Activated CD4-positive, alpha-beta T cell treated with anti-CD3 and anti-CD28 coated beads for 36 hours (primary cell): ENCODE measurements at regions not wholly inside any gene's neighbourhood (a gene's known extent, or its start where the extent isn't known, plus 50 kb on each side); places are given as distances from the start of the nearest gene placed in this dataset.

Source experiments
- ATAC-seq: fragments of 200-7000 bp; cut with Tn5 transposase; one replicate; pipeline ENCODE4 v1.10.0; 2021; ENCODE audit warnings: mild to moderate bottlenecking, moderate library complexity
- CTCF ChIA-PET: fragments of 350-600 bp; sonication (Branson Sonifier 250); formaldehyde crosslinking; loops from one replicate; lab custom pipeline; 2021; ENCODE audit warnings: antibody characterized with exemption; lab: Charles Lee
- POLR2A ChIA-PET: fragments of 350-600 bp; sonication (Branson Sonifier 250); formaldehyde crosslinking; loops from one replicate; lab custom pipeline; 2021; ENCODE audit warnings: antibody characterized with exemption, inconsistent platforms; lab: Charles Lee
- DNase-seq: peaks from one replicate; pipeline ENCODE4 v3.0.0-alpha.2; 2020
- H3K27ac Mint-ChIP-seq: one replicate; pipeline ENCODE4 v1.8.0; 2021; ENCODE audit warnings: mixed read lengths
- H3K27me3 Mint-ChIP-seq: one replicate; pipeline ENCODE4 v1.8.0; 2021; ENCODE audit warnings: mixed read lengths
- H3K36me3 Mint-ChIP-seq: one replicate; pipeline ENCODE4 v1.8.0; 2021; ENCODE audit warnings: low read depth, mixed read lengths
- H3K4me1 Mint-ChIP-seq: one replicate; pipeline ENCODE4 v1.8.0; 2021; ENCODE audit warnings: mixed read lengths
- H3K4me3 Mint-ChIP-seq: one replicate; pipeline ENCODE4 v1.8.0; 2021; ENCODE audit warnings: mild to moderate bottlenecking, moderate library complexity, mixed read lengths
- H3K9me3 Mint-ChIP-seq: one replicate; pipeline ENCODE4 v1.8.0; 2021; ENCODE audit warnings: low read depth, mixed read lengths
- intact Hi-C, 2 experiments: fragments of 100-400 bp; cut with DNase I in 1 of 2; cut with micrococcal nuclease in 1 of 2; formaldehyde crosslinking; loops; one replicate each; pipeline versions ENCODE4 v1.14.2 to v1.15.1; 2022 to 2024; cut with DNase I, micrococcal nuclease

DNA sequence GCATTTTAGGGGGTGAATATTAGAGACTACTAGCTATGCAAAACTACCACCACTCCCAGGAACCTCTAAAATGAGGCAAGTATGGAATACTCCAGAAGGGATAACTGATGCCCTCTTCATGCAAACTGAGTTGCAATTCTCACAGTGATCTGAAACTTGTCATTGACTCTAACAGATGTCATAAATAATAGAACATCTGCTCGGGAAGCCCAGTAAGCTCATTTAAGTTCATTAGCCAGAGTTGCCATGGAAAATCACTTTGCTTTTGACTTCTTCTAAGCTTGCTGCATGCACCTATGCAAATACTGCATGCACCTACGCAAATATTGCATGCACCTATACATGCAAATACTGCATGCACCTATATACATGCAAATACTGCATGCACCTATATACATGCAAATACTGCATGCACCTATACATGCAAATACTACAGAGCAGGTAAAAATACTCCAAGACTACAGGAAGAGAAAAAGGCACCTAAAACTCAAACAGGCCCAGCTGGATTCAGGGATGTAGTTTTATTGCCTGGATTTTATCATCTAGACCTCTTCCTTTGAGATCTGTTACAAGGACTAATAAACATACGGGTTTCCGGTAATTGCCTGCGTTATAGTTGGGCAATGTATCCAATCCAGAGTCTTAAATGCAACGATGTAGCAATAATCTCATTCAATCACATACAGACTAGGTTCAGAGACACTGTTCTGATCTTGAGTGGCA lies 1061.1 kb upstream of the AUTS2 start:
- no peak overlapping the region for H3K27ac Mint-ChIP-seq
- intact Hi-C loops: no loop called here
- H3K36me3 Mint-ChIP-seq: no peaks in the 10 kb centered on the region
- no peaks in the 10 kb centered on the region for H3K4me1 Mint-ChIP-seq
- peaks cover 20% of the 10 kb centered on the region for H3K9me3 Mint-ChIP-seq
- ChIA-PET POLR2A (interaction anchor here (0.7 kb wide), 1 partner anchor 872 kb away, joined by 3 read pairs; no protein-coding TSS in a partner anchor), CTCF (no interaction called here)
- ATAC-seq (no peak), DNase-seq (no peak)
- H3K27me3 Mint-ChIP-seq: no peaks in the 10 kb centered on the region
- no peak overlapping the region for H3K4me3 Mint-ChIP-seq

DNA sequence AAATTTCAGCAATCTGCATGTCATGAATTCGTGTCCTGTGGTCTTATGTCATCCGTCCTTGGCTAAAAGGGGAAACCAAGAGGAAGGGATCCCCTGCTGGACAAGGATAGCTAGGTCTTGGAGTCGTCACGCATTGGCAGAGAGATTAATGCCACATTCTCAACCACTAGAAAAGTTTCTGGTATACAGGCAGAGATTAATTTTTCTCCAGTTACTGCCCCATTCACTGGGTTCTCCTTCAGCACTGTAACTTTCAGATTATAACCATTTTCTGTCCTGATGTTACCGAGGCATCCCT lies 1060.6 kb upstream of the AUTS2 start:
- Mint-ChIP-seq H3K27me3 (no peaks in the 10 kb centered on the region), H3K27ac (no peak overlapping the region), H3K9me3 (peaks cover 19% of the 10 kb centered on the region), H3K4me3 (no peak overlapping the region), H3K4me1 (no peaks in the 10 kb centered on the region), H3K36me3 (no peaks in the 10 kb centered on the region)
- intact Hi-C loops: no loop called here
- ChIA-PET CTCF (no interaction called here), POLR2A (no interaction called here)
- DNase-seq: no peak
- no peak for ATAC-seq

DNA sequence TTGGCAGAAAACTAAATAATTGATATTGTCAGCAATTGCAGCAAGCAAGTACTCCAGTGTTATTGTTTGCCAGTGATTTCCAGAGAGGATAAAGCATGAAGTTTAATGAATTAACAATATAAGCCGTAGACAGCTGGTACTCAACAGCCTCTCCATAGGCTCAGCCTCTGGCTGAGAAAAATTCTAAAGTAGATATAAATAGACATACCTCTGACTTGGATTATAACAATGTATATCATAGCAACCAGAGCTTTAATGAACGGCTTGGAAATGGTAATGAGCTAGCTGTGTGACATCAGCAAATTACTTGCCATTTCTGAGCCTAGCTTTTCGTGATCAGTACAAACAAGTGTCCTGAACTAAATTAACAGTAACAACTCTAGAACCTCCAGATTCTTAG lies 1055.4 kb upstream of the AUTS2 start:
- H3K9me3 Mint-ChIP-seq: peaks cover 12% of the 10 kb centered on the region
- H3K4me1 Mint-ChIP-seq: no peaks in the 10 kb centered on the region
- H3K27ac Mint-ChIP-seq: no peak overlapping the region
- intact Hi-C loops: no loop called here
- ATAC-seq (no peak), DNase-seq (no peak)
- H3K36me3 Mint-ChIP-seq: no peaks in the 10 kb centered on the region
- CTCF ChIA-PET: interaction anchor here (0.5 kb wide), 1 partner anchor 334 kb away, joined by 3 read pairs; no protein-coding TSS in a partner anchor
- no peak overlapping the region for H3K4me3 Mint-ChIP-seq
- POLR2A ChIA-PET: no interaction called here
- no peaks in the 10 kb centered on the region for H3K27me3 Mint-ChIP-seq

DNA sequence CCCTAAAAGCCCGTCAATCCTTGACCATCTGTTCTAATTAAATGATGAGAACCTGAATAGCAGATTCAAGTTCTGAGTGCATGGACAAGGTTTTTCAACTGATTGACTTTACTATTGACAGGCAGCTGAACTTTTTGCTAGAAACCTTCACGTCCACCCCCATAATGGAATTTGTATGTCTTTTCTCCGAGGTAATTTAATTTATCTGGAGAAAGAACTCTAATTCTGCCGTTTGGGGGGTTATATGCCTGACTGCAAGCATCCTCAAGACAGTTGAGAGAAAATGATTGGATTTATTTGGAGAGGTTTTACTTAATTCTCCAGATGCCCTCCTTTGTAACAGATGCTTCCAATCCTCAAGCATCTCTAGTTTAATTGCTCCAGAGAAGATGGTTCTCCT lies 1053.4 kb upstream of the AUTS2 start:
- Mint-ChIP-seq H3K9me3 (peaks cover 17% of the 10 kb centered on the region), H3K27ac (no peak overlapping the region), H3K36me3 (no peaks in the 10 kb centered on the region), H3K4me3 (no peak overlapping the region), H3K27me3 (no peaks in the 10 kb centered on the region), H3K4me1 (no peaks in the 10 kb centered on the region)
- no peak for DNase-seq
- no peak for ATAC-seq
- intact Hi-C loops: no loop called here
- ChIA-PET CTCF (no interaction called here), POLR2A (no interaction called here)

DNA sequence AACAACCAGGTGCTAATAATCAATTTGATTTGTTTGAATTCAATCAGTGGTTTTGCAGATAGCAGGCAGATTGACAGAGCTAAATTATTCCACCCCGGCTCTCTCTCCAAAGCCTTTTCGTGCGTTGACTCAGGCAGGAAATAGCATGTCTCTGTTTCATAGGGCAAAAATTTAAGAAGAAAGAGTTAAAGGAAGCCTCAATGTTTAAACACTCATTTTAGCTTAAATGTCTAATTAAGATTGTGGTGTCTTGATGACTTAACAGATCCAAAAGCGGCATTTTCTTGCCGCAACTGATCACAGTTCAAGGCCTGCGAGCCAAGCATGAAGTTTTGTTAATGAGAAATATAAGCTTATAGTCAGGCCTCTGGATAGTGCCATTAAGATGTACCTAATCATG lies 1051.1 kb upstream of the AUTS2 start:
- Mint-ChIP-seq H3K27me3 (no peaks in the 10 kb centered on the region), H3K4me1 (no peaks in the 10 kb centered on the region), H3K4me3 (no peak overlapping the region), H3K9me3 (peaks cover 9% of the 10 kb centered on the region), H3K27ac (no peak overlapping the region), H3K36me3 (no peaks in the 10 kb centered on the region)
- DNase-seq (no peak), ATAC-seq (no peak)
- POLR2A ChIA-PET: no interaction called here
- intact Hi-C loops: no loop called here
- CTCF ChIA-PET: no interaction called here

DNA sequence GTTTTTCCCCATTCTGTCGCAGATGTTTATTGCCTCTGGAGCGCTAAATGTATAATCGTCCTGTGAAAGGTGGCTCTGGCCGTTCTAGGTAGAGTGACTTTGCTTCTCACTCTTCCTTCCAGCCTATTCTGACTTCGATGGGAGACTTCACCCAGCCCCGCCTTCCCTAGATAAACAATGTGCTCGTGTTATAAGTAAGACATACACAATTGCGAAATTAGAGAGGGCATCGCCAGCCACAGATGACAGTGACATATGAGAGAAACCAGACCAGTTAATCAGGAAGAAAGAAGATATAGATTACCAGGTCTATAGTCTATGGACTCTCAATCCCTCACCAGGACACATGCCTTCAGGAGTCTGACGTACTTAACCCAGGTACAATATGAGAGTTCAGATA lies 1050.5 kb upstream of the AUTS2 start:
- H3K27ac Mint-ChIP-seq: no peak overlapping the region
- intact Hi-C loops: no loop called here
- ATAC-seq: no peak
- H3K27me3 Mint-ChIP-seq: no peaks in the 10 kb centered on the region
- CTCF ChIA-PET: no interaction called here
- no peaks in the 10 kb centered on the region for H3K4me1 Mint-ChIP-seq
- DNase-seq: no peak
- peaks cover 8% of the 10 kb centered on the region for H3K9me3 Mint-ChIP-seq
- POLR2A ChIA-PET: no interaction called here
- H3K4me3 Mint-ChIP-seq: no peak overlapping the region
- H3K36me3 Mint-ChIP-seq: no peaks in the 10 kb centered on the region

DNA sequence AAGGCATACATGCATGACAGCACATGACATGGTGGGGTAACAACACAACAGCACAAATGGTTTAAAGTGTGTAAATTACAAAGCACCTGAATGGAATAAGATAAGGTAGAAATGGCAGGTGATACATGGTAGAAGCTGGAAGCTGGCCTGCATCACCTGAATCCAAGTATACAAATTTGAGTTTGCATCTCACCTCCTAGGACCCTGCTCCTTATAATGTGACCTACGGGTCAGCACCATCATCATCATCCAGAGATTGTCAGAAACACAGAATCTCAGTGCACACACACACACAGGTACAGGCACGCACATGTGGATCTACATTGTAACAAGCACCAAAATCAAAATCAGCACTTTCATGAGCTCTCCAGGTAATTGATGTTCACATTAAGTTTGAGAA lies 1048.2 kb upstream of the AUTS2 start:
- ChIA-PET CTCF (no interaction called here), POLR2A (no interaction called here)
- ATAC-seq: no peak

DNA sequence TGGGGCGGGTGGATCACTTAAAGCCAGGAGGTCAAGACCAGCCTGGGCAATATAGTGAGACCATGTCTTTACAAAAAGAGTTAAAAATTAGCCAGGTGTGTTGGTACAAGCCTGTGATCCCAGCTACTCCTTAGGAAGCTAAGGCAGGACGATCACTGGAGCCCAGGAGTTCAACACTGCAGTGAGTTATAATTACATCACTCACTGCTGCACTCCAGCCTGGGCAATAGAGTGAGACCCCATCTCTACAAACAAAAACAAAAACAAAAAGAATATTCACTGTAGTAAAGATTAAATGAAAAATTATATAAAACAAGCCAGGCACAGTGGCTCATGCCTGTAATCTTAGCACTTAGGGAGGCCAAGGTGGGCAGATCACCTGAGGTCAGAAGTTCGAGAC lies 1047.6 kb upstream of the AUTS2 start:
- ChIA-PET CTCF (no interaction called here), POLR2A (no interaction called here)
- Mint-ChIP-seq H3K4me3 (no peak overlapping the region), H3K27ac (no peak overlapping the region), H3K9me3 (peaks cover 8% of the 10 kb centered on the region), H3K4me1 (no peaks in the 10 kb centered on the region), H3K36me3 (no peaks in the 10 kb centered on the region), H3K27me3 (no peaks in the 10 kb centered on the region)
- DNase-seq (no peak), ATAC-seq (no peak)
- intact Hi-C loops: no loop called here

More for the DNA sequence above, 1048.2 kb upstream of the AUTS2 start:
- Mint-ChIP-seq H3K4me3 (no peak overlapping the region), H3K27me3 (no peaks in the 10 kb centered on the region), H3K27ac (no peak overlapping the region), H3K9me3 (peaks cover 8% of the 10 kb centered on the region), H3K4me1 (no peaks in the 10 kb centered on the region), H3K36me3 (no peaks in the 10 kb centered on the region)
- no peak for DNase-seq
- intact Hi-C loops: no loop called here

DNA sequence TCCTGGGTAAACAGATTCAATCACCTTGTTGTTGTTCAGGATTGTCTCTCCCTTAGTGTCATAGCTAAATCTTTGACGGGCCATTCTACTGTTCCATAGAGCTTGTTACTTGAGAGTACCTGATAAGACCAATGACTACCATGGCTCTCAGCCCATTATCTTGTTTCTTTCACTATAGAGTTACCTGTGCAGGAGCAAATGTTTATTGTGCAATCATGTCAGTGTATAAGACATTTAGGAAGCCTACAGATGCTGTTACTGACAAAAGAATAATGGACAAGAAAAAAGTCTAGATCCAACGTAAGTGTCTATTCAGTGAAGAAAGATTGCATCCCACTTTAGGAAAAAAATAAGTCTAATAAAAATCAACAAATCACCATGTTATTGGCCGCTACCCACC lies 1041.7 kb upstream of the AUTS2 start:
- DNase-seq (no peak), ATAC-seq (no peak)
- ChIA-PET POLR2A (no interaction called here), CTCF (no interaction called here)
- intact Hi-C loops: no loop called here
- Mint-ChIP-seq H3K4me1 (no peaks in the 10 kb centered on the region), H3K4me3 (no peak overlapping the region), H3K36me3 (no peaks in the 10 kb centered on the region), H3K9me3 (no peaks in the 10 kb centered on the region), H3K27me3 (no peaks in the 10 kb centered on the region), H3K27ac (no peak overlapping the region)

DNA sequence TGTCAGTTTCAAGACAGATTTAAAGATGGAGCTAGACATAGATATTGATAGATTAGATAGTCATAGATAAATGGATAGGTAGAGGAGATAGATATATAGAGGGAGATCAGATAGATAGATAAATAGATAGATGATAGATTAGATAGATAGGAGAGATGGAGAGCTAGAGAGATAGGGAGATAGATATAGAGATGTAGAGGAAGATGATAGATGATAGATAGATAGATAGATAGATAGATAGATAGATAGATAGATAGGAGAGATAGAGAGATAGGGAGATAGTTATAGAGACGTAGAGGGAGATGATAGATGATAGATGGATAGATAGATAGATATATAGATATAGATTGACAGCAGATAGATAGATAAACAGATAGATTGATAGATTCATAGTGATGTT lies 1038.8 kb upstream of the AUTS2 start:
- no peaks in the 10 kb centered on the region for H3K36me3 Mint-ChIP-seq
- ATAC-seq (no peak), DNase-seq (no peak)
- no peak overlapping the region for H3K27ac Mint-ChIP-seq
- ChIA-PET CTCF (no interaction called here), POLR2A (no interaction called here)
- no peaks in the 10 kb centered on the region for H3K27me3 Mint-ChIP-seq
- intact Hi-C loops: no loop called here
- H3K4me3 Mint-ChIP-seq: no peak overlapping the region
- H3K9me3 Mint-ChIP-seq: no peaks in the 10 kb centered on the region
- no peaks in the 10 kb centered on the region for H3K4me1 Mint-ChIP-seq

DNA sequence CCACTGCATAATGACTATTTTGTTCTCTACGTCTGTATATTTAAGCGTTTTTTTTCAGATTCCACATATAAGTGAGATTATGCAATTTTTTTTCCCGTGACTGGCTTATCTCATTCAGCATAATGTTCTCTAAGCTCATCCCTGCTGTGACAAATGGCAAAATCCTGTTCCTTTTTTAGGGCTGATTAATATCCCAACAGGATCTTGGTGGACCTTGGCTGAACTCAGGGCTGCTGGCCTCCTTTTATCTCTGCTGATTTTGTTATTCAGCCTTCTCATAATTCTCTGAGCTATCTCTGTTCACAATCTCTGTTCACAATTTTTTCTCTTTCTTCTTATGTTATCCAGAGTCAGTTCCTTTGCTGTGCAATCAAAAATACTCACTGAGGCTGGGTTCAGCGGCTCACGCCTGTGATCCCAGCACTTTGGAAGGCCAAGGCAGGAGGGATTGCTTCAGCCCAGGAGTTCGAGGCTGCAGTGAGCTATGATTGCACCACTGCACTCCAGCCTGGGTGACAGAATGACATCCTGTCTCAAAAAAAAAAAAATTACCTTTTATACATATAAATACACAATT lies 1035.9 kb upstream of the AUTS2 start:
- H3K27me3 Mint-ChIP-seq: no peaks in the 10 kb centered on the region

DNA sequence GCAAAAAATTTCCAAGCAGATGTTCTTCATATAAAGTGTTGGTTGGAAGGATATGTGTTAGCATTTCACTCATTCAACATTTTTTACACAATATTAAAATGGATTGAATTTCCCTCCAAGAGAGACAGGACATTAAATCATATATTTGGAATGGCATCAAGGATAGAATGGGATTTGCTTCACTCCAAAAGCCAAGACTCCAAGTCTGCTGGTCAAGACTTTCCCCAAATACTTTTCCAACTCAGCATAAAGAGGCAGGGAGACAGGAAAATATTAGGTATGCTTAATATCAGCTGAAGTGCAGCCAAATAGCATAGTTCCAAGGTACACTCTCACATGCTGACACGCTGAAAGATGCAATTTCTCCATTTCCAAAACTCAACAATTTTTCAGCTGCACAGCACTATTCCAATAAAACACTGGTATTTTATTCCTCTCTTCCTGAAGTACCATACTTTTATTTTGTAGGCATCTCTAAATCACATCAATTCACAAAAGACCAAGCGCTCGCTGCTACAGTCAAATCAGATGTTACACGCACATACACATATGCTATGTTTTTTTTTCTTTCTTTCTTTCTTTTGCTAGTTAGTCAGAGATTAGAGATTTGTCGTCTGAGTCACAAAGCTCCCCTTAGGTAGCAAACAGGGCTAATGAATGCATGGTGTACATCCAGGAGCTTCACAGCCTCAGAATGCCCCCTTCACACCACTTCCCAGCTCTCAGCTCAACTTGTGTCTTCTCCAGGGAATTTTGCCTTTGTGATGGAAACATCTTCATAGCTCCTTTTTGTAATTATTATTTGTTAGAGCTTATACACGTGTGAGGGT lies 1033.8 kb upstream of the AUTS2 start:
- no peaks in the 10 kb centered on the region for H3K27me3 Mint-ChIP-seq
- DNase-seq (no peak), ATAC-seq (no peak)
- intact Hi-C loops: no loop called here
- ChIA-PET CTCF (no interaction called here), POLR2A (no interaction called here)
- H3K27ac Mint-ChIP-seq: no peak overlapping the region
- H3K4me3 Mint-ChIP-seq: no peak overlapping the region
- H3K4me1 Mint-ChIP-seq: no peaks in the 10 kb centered on the region
- H3K9me3 Mint-ChIP-seq: peaks cover 9% of the 10 kb centered on the region
- no peaks in the 10 kb centered on the region for H3K36me3 Mint-ChIP-seq

More for the DNA sequence above, 1035.9 kb upstream of the AUTS2 start:
- ATAC-seq (no peak), DNase-seq (no peak)
- Mint-ChIP-seq H3K4me1 (no peaks in the 10 kb centered on the region), H3K27ac (no peak overlapping the region), H3K4me3 (no peak overlapping the region), H3K36me3 (no peaks in the 10 kb centered on the region), H3K9me3 (peaks cover 3% of the 10 kb centered on the region)
- intact Hi-C loops: no loop called here
- ChIA-PET POLR2A (no interaction called here), CTCF (no interaction called here)
